ENCODE measurements at regions not wholly inside any gene's neighbourhood (a gene's known extent, or its start where the extent isn't known, plus 50 kb on each side); places are given as distances from the start of the nearest gene placed in this dataset.
A peak's percentile ranks its signal among the peaks of the same experiment; 100 is the strongest.

- H3K4me1 ChIP-seq (ENCODE audit: insufficient read depth, low read length), result no peaks in the 10 kb centered on the region
- no peak overlapping the region for H2AFZ ChIP-seq (ENCODE audit: low read depth, low read length)
Measured at GRCh38 chr12:124433147-124433874, 134.1 kb downstream of the NCOR2 start.

GRCh38 chr12:124432376-124432775 lies 135.0 kb downstream of the NCOR2 start:
- DNase-seq, result no peak
- Histone ChIP-seq H3K4me3 (ENCODE audit: low read depth in 1 of 2, low read length in 2 of 2) (no peak overlapping the region), H3K4me1 (ENCODE audit: insufficient read depth, low read length) (no peaks in the 10 kb centered on the region), H4K20me1 (ENCODE audit: insufficient read depth, low read length) (peaks cover 26% of the 10 kb centered on the region), H3K36me3 (ENCODE audit: insufficient read depth, low read length) (peaks cover 71% of the 10 kb centered on the region), H3K4me2 (ENCODE audit: insufficient read depth, low read length) (no peak overlapping the region), H3K9ac (ENCODE audit: low read depth, low read length) (no peak overlapping the region), H2AFZ (ENCODE audit: low read depth, low read length) (no peak overlapping the region), H3K79me2 (ENCODE audit: insufficient read depth, low read length) (no peaks in the 10 kb centered on the region), H3K9me3 (ENCODE audit: insufficient read depth, low read length, severe bottlenecking) (no peaks in the 10 kb centered on the region), H3K27ac (ENCODE audit: low read length) (no peak overlapping the region), H3K27me3 (ENCODE audit: insufficient read depth, low read length, poor library complexity) (no peaks in the 10 kb centered on the region)
- ATAC-seq (ENCODE audit: insufficient read depth, low read depth), result no peak
- TF ChIP-seq CTCF (IDR thresholded peaks at IDR 0.05; ENCODE audit: borderline replicate concordance, extremely low read depth, low read length, poor library complexity, severe bottlenecking), result no peak
- no peak for TF ChIP-seq EZH2 (IDR thresholded peaks at IDR 0.05; ENCODE audit: borderline replicate concordance, low read depth, low read length, severe bottlenecking)

More at GRCh38 chr12:124433147-124433874, 134.1 kb downstream of the NCOR2 start:
- no peak for DNase-seq
- Histone ChIP-seq H3K4me3 (ENCODE audit: low read depth in 1 of 2, low read length in 2 of 2) (no peak overlapping the region), H3K4me2 (ENCODE audit: insufficient read depth, low read length) (no peak overlapping the region), H3K27me3 (ENCODE audit: insufficient read depth, low read length, poor library complexity) (no peaks in the 10 kb centered on the region), H3K27ac (ENCODE audit: low read length) (no peak overlapping the region), H3K79me2 (ENCODE audit: insufficient read depth, low read length) (no peaks in the 10 kb centered on the region), H3K36me3 (ENCODE audit: insufficient read depth, low read length) (peaks cover 68% of the 10 kb centered on the region), H4K20me1 (ENCODE audit: insufficient read depth, low read length) (peaks cover 26% of the 10 kb centered on the region), H3K9ac (ENCODE audit: low read depth, low read length) (no peak overlapping the region), H3K9me3 (ENCODE audit: insufficient read depth, low read length, severe bottlenecking) (no peaks in the 10 kb centered on the region)
- ATAC-seq (ENCODE audit: insufficient read depth, low read depth), result no peak; the same call in 2 of the 3 replicates
- TF ChIP-seq EZH2 (IDR thresholded peaks at IDR 0.05; ENCODE audit: borderline replicate concordance, low read depth, low read length, severe bottlenecking), result no peak
- TF ChIP-seq CTCF (IDR thresholded peaks at IDR 0.05; ENCODE audit: borderline replicate concordance, extremely low read depth, low read length, poor library complexity, severe bottlenecking), result no peak

- ATAC-seq (ENCODE audit: insufficient read depth, low read depth) (no peak), DNase-seq (no peak)
- Histone ChIP-seq H3K27ac (ENCODE audit: low read length) (peak overlapping the region; percentile 22; the same call in 1 of the 2 replicates), H3K9ac (ENCODE audit: low read depth, low read length) (no peak overlapping the region), H2AFZ (ENCODE audit: low read depth, low read length) (no peak overlapping the region), H3K36me3 (ENCODE audit: insufficient read depth, low read length) (peaks cover 71% of the 10 kb centered on the region), H3K9me3 (ENCODE audit: insufficient read depth, low read length, severe bottlenecking) (no peaks in the 10 kb centered on the region), H3K79me2 (ENCODE audit: insufficient read depth, low read length) (no peaks in the 10 kb centered on the region), H3K4me2 (ENCODE audit: insufficient read depth, low read length) (no peak overlapping the region), H4K20me1 (ENCODE audit: insufficient read depth, low read length) (peaks cover 26% of the 10 kb centered on the region), H3K4me1 (ENCODE audit: insufficient read depth, low read length) (no peaks in the 10 kb centered on the region), H3K4me3 (ENCODE audit: low read depth in 1 of 2, low read length in 2 of 2) (no peak overlapping the region), H3K27me3 (ENCODE audit: insufficient read depth, low read length, poor library complexity) (no peaks in the 10 kb centered on the region)
- no peak for TF ChIP-seq CTCF (IDR thresholded peaks at IDR 0.05; ENCODE audit: borderline replicate concordance, extremely low read depth, low read length, poor library complexity, severe bottlenecking)
- no peak for TF ChIP-seq EZH2 (IDR thresholded peaks at IDR 0.05; ENCODE audit: borderline replicate concordance, low read depth, low read length, severe bottlenecking)
Measured at GRCh38 chr12:124431971-124432370, 135.4 kb downstream of the NCOR2 start.
